ENCODE measurements at regions not wholly inside any gene's neighbourhood (a gene's known extent, or its start where the extent isn't known, plus 50 kb on each side); places are given as distances from the start of the nearest gene placed in this dataset.

DNA sequence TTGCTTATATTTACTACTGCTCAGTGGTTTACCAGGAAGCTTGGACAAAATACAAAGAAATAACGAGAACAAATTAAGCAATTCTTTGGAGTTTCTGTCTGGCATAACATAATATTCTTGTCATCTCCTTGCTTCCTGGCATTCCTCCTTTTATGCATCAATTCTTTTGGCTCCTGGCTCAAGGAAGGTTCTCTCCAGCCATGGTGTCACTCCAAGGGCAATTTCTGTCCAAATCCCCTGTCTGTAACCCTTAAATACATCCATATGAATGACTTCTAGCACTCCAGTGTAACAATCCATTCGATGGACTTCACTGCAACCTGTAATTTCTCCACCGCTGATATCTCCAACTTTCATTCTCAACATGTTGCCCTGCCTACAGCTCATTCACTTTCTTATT, 617.7 kb upstream of the ANKRD30A start:
- no peak overlapping the region for H3K27ac ChIP-seq (ENCODE audit: low read depth, low read length)
- H2AFZ ChIP-seq (ENCODE audit: low read depth, low read length), result no peak overlapping the region
- H3K4me3 Mint-ChIP-seq (ENCODE audit: unreplicated experiment), result no peak overlapping the region
- DNase-seq (ENCODE audit: low read depth) (no peak), FAIRE-seq (no peak)
- H3K36me3 Mint-ChIP-seq (ENCODE audit: low read depth, unreplicated experiment), result no peaks in the 10 kb centered on the region
- H3K4me2 ChIP-seq (ENCODE audit: low read length), result no peak overlapping the region
- no peak overlapping the region for H3K4me3 ChIP-seq (ENCODE audit: insufficient read depth, low read depth, low read length)
- no peak overlapping the region for H3K9ac ChIP-seq (ENCODE audit: low read length)
- H3K27me3 Mint-ChIP-seq (ENCODE audit: low read depth, unreplicated experiment), result no peaks in the 10 kb centered on the region
- H3K27me3 ChIP-seq (ENCODE audit: insufficient read depth, low read length), result no peaks in the 10 kb centered on the region
- no peaks in the 10 kb centered on the region for H3K79me2 ChIP-seq (ENCODE audit: insufficient read depth, low read length)
- TF ChIP-seq, protein P1, sequence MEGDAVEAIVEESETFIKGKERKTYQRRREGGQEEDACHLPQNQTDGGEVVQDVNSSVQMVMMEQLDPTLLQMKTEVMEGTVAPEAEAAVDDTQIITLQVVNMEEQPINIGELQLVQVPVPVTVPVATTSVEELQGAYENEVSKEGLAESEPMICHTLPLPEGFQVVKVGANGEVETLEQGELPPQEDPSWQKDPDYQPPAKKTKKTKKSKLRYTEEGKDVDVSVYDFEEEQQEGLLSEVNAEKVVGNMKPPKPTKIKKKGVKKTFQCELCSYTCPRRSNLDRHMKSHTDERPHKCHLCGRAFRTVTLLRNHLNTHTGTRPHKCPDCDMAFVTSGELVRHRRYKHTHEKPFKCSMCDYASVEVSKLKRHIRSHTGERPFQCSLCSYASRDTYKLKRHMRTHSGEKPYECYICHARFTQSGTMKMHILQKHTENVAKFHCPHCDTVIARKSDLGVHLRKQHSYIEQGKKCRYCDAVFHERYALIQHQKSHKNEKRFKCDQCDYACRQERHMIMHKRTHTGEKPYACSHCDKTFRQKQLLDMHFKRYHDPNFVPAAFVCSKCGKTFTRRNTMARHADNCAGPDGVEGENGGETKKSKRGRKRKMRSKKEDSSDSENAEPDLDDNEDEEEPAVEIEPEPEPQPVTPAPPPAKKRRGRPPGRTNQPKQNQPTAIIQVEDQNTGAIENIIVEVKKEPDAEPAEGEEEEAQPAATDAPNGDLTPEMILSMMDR (IDR thresholded peaks at IDR 0.05; ENCODE audit: insufficient read depth, low read depth, low read length), result no peak
- TF ChIP-seq EZH2 (IDR thresholded peaks at IDR 0.05; ENCODE audit: insufficient read depth, low read length), result no peak
- H3K4me1 ChIP-seq (ENCODE audit: insufficient read depth, low read length), result no peaks in the 10 kb centered on the region
- H3K36me3 ChIP-seq (ENCODE audit: insufficient read depth, low read length), result no peaks in the 10 kb centered on the region
- H3K9me3 Mint-ChIP-seq (ENCODE audit: unreplicated experiment), result no peaks in the 10 kb centered on the region
- no peak overlapping the region for H3K27ac Mint-ChIP-seq (ENCODE audit: unreplicated experiment)
- H3K4me1 Mint-ChIP-seq (ENCODE audit: low read depth, unreplicated experiment), result peaks cover 5% of the 10 kb centered on the region
- H3K9me3 ChIP-seq (ENCODE audit: insufficient read depth, low read depth, low read length), result no peaks in the 10 kb centered on the region
- H4K20me1 ChIP-seq (ENCODE audit: insufficient read depth, low read length), result no peaks in the 10 kb centered on the region

DNA sequence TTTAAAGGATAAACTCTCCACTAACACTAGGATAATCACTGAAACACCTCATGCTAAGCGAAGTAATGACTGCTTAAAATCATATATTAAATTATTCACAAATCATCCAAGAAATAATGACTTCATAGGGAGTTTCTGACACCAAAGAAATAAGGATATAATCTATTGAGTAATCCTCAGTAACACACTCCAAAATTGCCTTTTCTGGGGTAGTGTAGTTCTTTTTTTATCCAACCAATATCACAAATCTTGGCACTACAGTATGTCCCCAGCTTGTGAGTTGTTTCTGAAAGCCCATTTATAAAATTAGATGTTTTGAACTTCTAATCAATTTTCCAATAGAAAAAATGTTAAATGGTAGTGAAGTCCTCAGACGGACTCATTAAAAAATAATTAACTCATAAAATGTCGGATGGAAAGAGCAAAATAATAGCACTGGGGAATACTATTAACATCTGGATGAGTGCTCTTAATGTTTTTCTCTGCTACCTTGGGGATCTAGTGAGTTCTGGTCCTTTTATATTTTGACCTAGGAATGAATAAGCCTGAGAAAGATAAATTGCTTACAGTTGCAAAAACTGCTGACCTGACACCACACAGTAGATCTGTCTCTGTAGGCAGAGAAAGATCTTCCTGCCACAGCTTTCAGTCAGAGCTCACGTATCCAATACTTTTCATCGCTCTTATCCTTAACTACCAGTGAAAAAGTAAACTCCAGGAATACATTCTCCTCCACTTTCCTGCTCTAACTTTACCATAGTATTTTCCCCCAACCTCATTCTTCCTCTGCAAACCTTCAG, 618.5 kb upstream of the ANKRD30A start:
- Histone ChIP-seq H3K9ac (ENCODE audit: low read length) (no peak overlapping the region), H3K27ac (ENCODE audit: low read depth, low read length) (no peak overlapping the region), H3K36me3 (ENCODE audit: insufficient read depth, low read length) (no peaks in the 10 kb centered on the region), H2AFZ (ENCODE audit: low read depth, low read length) (no peak overlapping the region), H3K4me3 (ENCODE audit: insufficient read depth, low read depth, low read length) (no peak overlapping the region), H3K9me3 (ENCODE audit: insufficient read depth, low read depth, low read length) (no peaks in the 10 kb centered on the region), H3K4me2 (ENCODE audit: low read length) (no peak overlapping the region), H3K27me3 (ENCODE audit: insufficient read depth, low read length) (no peaks in the 10 kb centered on the region), H4K20me1 (ENCODE audit: insufficient read depth, low read length) (no peaks in the 10 kb centered on the region), H3K79me2 (ENCODE audit: insufficient read depth, low read length) (no peaks in the 10 kb centered on the region), H3K4me1 (ENCODE audit: insufficient read depth, low read length) (no peaks in the 10 kb centered on the region)
- Mint-ChIP-seq H3K36me3 (ENCODE audit: low read depth, unreplicated experiment) (no peaks in the 10 kb centered on the region), H3K9me3 (ENCODE audit: unreplicated experiment) (no peaks in the 10 kb centered on the region), H3K27me3 (ENCODE audit: low read depth, unreplicated experiment) (no peaks in the 10 kb centered on the region), H3K27ac (ENCODE audit: unreplicated experiment) (no peak overlapping the region), H3K4me1 (ENCODE audit: low read depth, unreplicated experiment) (peaks cover 5% of the 10 kb centered on the region), H3K4me3 (ENCODE audit: unreplicated experiment) (no peak overlapping the region)
- DNase-seq (ENCODE audit: low read depth) (no peak), FAIRE-seq (no peak)
- TF ChIP-seq EZH2 (IDR thresholded peaks at IDR 0.05; ENCODE audit: insufficient read depth, low read length), result no peak
- TF ChIP-seq, protein P1 (IDR thresholded peaks at IDR 0.05; ENCODE audit: insufficient read depth, low read depth, low read length), result no peak

DNA sequence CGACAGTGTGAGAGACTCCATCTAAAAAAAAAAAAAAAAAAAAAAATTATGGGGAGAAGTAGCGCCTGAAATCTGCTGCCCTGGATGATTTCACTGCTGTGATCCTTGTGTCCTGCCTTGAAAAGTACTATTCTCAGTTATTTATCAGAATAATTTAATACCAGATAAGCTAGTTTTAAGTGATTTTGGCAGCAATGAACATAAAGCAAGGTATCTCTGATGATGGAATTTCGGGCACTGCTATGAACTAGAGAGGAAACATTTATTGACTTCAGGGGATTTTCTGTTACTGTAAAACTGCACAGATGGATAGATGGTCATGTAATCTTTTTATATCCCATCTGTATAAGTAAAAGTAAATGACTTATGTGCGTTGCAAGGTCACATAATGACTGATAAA, 619.1 kb upstream of the ANKRD30A start:
- H4K20me1 ChIP-seq (ENCODE audit: insufficient read depth, low read length), result no peaks in the 10 kb centered on the region
- no peaks in the 10 kb centered on the region for H3K27me3 Mint-ChIP-seq (ENCODE audit: low read depth, unreplicated experiment)

More for the DNA sequence above, 619.1 kb upstream of the ANKRD30A start:
- no peaks in the 10 kb centered on the region for H3K9me3 Mint-ChIP-seq (ENCODE audit: unreplicated experiment)
- Histone ChIP-seq H3K79me2 (ENCODE audit: insufficient read depth, low read length) (no peaks in the 10 kb centered on the region), H3K4me2 (ENCODE audit: low read length) (no peak overlapping the region), H3K9me3 (ENCODE audit: insufficient read depth, low read depth, low read length) (no peaks in the 10 kb centered on the region), H2AFZ (ENCODE audit: low read depth, low read length) (no peak overlapping the region), H3K27me3 (ENCODE audit: insufficient read depth, low read length) (no peaks in the 10 kb centered on the region), H3K4me3 (ENCODE audit: insufficient read depth, low read depth, low read length) (no peak overlapping the region), H3K36me3 (ENCODE audit: insufficient read depth, low read length) (no peaks in the 10 kb centered on the region), H3K4me1 (ENCODE audit: insufficient read depth, low read length) (no peaks in the 10 kb centered on the region), H3K27ac (ENCODE audit: low read depth, low read length) (no peak overlapping the region), H3K9ac (ENCODE audit: low read length) (no peak overlapping the region)
- H3K27ac Mint-ChIP-seq (ENCODE audit: unreplicated experiment), result no peak overlapping the region
- FAIRE-seq (no peak), DNase-seq (ENCODE audit: low read depth) (no peak)
- H3K36me3 Mint-ChIP-seq (ENCODE audit: low read depth, unreplicated experiment), result no peaks in the 10 kb centered on the region
- TF ChIP-seq, protein P1 (IDR thresholded peaks at IDR 0.05; ENCODE audit: insufficient read depth, low read depth, low read length), result no peak
- no peak for TF ChIP-seq EZH2 (IDR thresholded peaks at IDR 0.05; ENCODE audit: insufficient read depth, low read length)
- H3K4me3 Mint-ChIP-seq (ENCODE audit: unreplicated experiment), result no peak overlapping the region
- peaks cover 5% of the 10 kb centered on the region for H3K4me1 Mint-ChIP-seq (ENCODE audit: low read depth, unreplicated experiment)

Data from astrocyte (in vitro differentiated cells and primary cell).